Trophoblast cell (in vitro differentiated cells and primary cell): ENCODE measurements at regions not wholly inside any gene's neighbourhood (a gene's known extent, or its start where the extent isn't known, plus 50 kb on each side); places are given as distances from the start of the nearest gene placed in this dataset.
"Not testable (repeated sequence)": the region's sequence is repeated elsewhere in the genome, so short reads cannot be mapped to it uniquely, and the experiment has no call there.

Experiments used
- DNase-seq, 2 donors: peaks; one replicate each; pipeline ENCODE4 v3.0.0-alpha.2; 2016
- H2AFZ ChIP-seq: 2 replicates; pipeline ENCODE4 v1.6.1; 2013; ENCODE audit warnings: low read length, moderate library complexity, mild to moderate bottlenecking; ENCODE audit not compliant: insufficient read depth, poor library complexity
- H2AK5ac ChIP-seq: 2 replicates; pipeline ENCODE4 v1.6.1; 2013; ENCODE audit warnings: mild to moderate bottlenecking, low read length
- H2BK120ac ChIP-seq: 2 replicates; pipeline ENCODE4 v1.6.1; 2013; ENCODE audit warnings: low read length, mild to moderate bottlenecking, moderate library complexity; ENCODE audit not compliant: insufficient read depth, poor library complexity
- H2BK12ac ChIP-seq: 2 replicates; pipeline ENCODE4 v1.6.1; 2013; ENCODE audit warnings: mild to moderate bottlenecking, low read length, moderate library complexity
- H2BK5ac ChIP-seq: 2 replicates; pipeline ENCODE4 v1.6.1; 2013; ENCODE audit warnings: low read length, low read depth, moderate library complexity, mild to moderate bottlenecking; ENCODE audit not compliant: poor library complexity
- H3K14ac ChIP-seq: 2 replicates; pipeline ENCODE4 v1.6.1; 2013; ENCODE audit warnings: mild to moderate bottlenecking, low read length
- H3K18ac ChIP-seq: 2 replicates; pipeline ENCODE4 v1.6.1; 2013; ENCODE audit warnings: mild to moderate bottlenecking, low read length
- H3K23ac ChIP-seq: 2 replicates; pipeline ENCODE4 v1.6.1; 2013; ENCODE audit warnings: low read length
- H3K27ac ChIP-seq: 2 replicates; pipeline ENCODE4 v1.5.1; 2013; ENCODE audit warnings: low read depth, mild to moderate bottlenecking, inconsistent platforms, low read length, moderate library complexity
- H3K27me3 ChIP-seq: 2 replicates; pipeline ENCODE4 v1.6.1; 2013; ENCODE audit warnings: inconsistent platforms, mild to moderate bottlenecking, low read length, moderate library complexity; ENCODE audit not compliant: insufficient read depth
- H3K36me3 ChIP-seq, 2 experiments: 1 replicate in 1 of 2; 2 replicates in 1 of 2; pipeline ENCODE4 v1.6.1; 2013; ENCODE audit warnings: low read length in 2 of 2, mild to moderate bottlenecking in 2 of 2, moderate library complexity in 1 of 2; ENCODE audit not compliant: insufficient read depth in 2 of 2, control insufficient read depth in 1 of 2
- H3K4ac ChIP-seq: 2 replicates; pipeline ENCODE4 v1.6.1; 2013; ENCODE audit warnings: low read depth, mild to moderate bottlenecking, low read length, moderate library complexity
- H3K4me1 ChIP-seq, 2 experiments: 1 replicate in 1 of 2; 2 replicates in 1 of 2; pipeline ENCODE4 v1.6.1; 2013; ENCODE audit warnings: low read length in 2 of 2, mild to moderate bottlenecking in 2 of 2, moderate library complexity in 1 of 2; ENCODE audit not compliant: insufficient read depth in 2 of 2, control insufficient read depth in 1 of 2
- H3K4me2 ChIP-seq: 2 replicates; pipeline ENCODE4 v1.6.1; 2013; ENCODE audit warnings: inconsistent platforms, mild to moderate bottlenecking, low read length, moderate library complexity
- H3K4me3 ChIP-seq: 2 replicates; pipeline ENCODE4 v1.5.1; 2013; ENCODE audit warnings: mild to moderate bottlenecking, low read depth, low read length, inconsistent platforms
- H3K79me1 ChIP-seq: one replicate; pipeline ENCODE4 v1.6.1; 2013; ENCODE audit warnings: low read length
- H3K79me2 ChIP-seq: 2 replicates; pipeline ENCODE4 v1.6.1; 2013; ENCODE audit warnings: low read length, mild to moderate bottlenecking; ENCODE audit not compliant: control insufficient read depth, insufficient read depth, poor library complexity
- H3K9ac ChIP-seq: 2 replicates; pipeline ENCODE4 v1.6.1; 2013; ENCODE audit warnings: mild to moderate bottlenecking, low read length
- H3K9me3 ChIP-seq: 2 replicates; pipeline ENCODE4 v1.6.1; 2013; ENCODE audit warnings: low read depth, mild to moderate bottlenecking, control low read depth, inconsistent platforms, low read length; ENCODE audit not compliant: insufficient read depth
- H4K12ac ChIP-seq: 2 replicates; pipeline ENCODE4 v1.6.1; 2013; ENCODE audit warnings: low read depth, mild to moderate bottlenecking, low read length, moderate library complexity
- H4K8ac ChIP-seq: 2 replicates; pipeline ENCODE4 v1.6.1; 2013; ENCODE audit warnings: low read depth, mild to moderate bottlenecking, low read length, moderate library complexity
- H4K91ac ChIP-seq: one replicate; pipeline ENCODE4 v1.6.1; 2013; ENCODE audit warnings: low read depth, mild to moderate bottlenecking, low read length, moderate library complexity
- WGBS: extraction: QIAGEN DNeasy Blood & Tissue Kit; methylation state at CpG from one replicate; pipeline ENCODE4 v1.1.7; 2013; ENCODE audit warnings: missing lambda C conversion rate; ENCODE audit not compliant: insufficient read length, insufficient coverage; ENCODE audit errors: extremely low coverage; 5-methylcytosine and 5-hydroxymethylcytosine counted together

- H3K9ac ChIP-seq = no peak overlapping the region
- H3K79me2 ChIP-seq = no peaks in the 10 kb centered on the region
- no peak overlapping the region for H2BK12ac ChIP-seq
- H3K9me3 ChIP-seq = no peaks in the 10 kb centered on the region
- no peak overlapping the region for H3K23ac ChIP-seq
- no peak overlapping the region for H3K18ac ChIP-seq
- H3K27me3 ChIP-seq = no peaks in the 10 kb centered on the region
- H2AK5ac ChIP-seq = no peak overlapping the region
- no peak overlapping the region for H3K4me2 ChIP-seq
- no peak overlapping the region for H4K12ac ChIP-seq
- H3K4me1 ChIP-seq = no peaks in the 10 kb centered on the region
- no peak overlapping the region for H2AFZ ChIP-seq
- no peak overlapping the region for H3K14ac ChIP-seq
- H3K36me3 ChIP-seq = no peaks in the 10 kb centered on the region
- no peak overlapping the region for H4K8ac ChIP-seq
- H3K4me3 ChIP-seq = no peak overlapping the region
- no CpG with 5 or more reads among the region's 2 CpGs for WGBS
- no peak overlapping the region for H3K4ac ChIP-seq
- H2BK5ac ChIP-seq = no peak overlapping the region
- no peak overlapping the region for H2BK120ac ChIP-seq
- no peak overlapping the region for H3K27ac ChIP-seq
- H3K79me1 ChIP-seq = no peaks in the 10 kb centered on the region
- H4K91ac ChIP-seq = no peak overlapping the region
- DNase-seq = no peak
Measured at GRCh38 chr2:189236066-189236465, 56.5 kb upstream of the COL5A2 start.

- H4K91ac ChIP-seq = no peak overlapping the region
- no peak overlapping the region for H2AK5ac ChIP-seq
- no peak overlapping the region for H3K18ac ChIP-seq
- H3K4me2 ChIP-seq = no peak overlapping the region
- no peaks in the 10 kb centered on the region for H3K36me3 ChIP-seq
- no peak overlapping the region for H3K4me3 ChIP-seq
- no peak overlapping the region for H3K14ac ChIP-seq
- no peaks in the 10 kb centered on the region for H3K4me1 ChIP-seq
- H3K27ac ChIP-seq = no peak overlapping the region
- H3K9ac ChIP-seq = no peak overlapping the region
- no peak overlapping the region for H2BK12ac ChIP-seq
- no peaks in the 10 kb centered on the region for H3K79me2 ChIP-seq
- H4K12ac ChIP-seq = no peak overlapping the region
- no peak overlapping the region for H2AFZ ChIP-seq
- peaks cover 2% of the 10 kb centered on the region for H3K9me3 ChIP-seq
- H3K27me3 ChIP-seq = no peaks in the 10 kb centered on the region
- H3K4ac ChIP-seq = no peak overlapping the region
- no peak overlapping the region for H2BK5ac ChIP-seq
- H3K79me1 ChIP-seq = no peaks in the 10 kb centered on the region
- no peak for DNase-seq
- no peak overlapping the region for H2BK120ac ChIP-seq
- H4K8ac ChIP-seq = no peak overlapping the region
- H3K23ac ChIP-seq = no peak overlapping the region
Measured at GRCh38 chr2:189238903-189239302, 59.3 kb upstream of the COL5A2 start.

- H3K23ac ChIP-seq, H3K14ac ChIP-seq, H3K4me1 ChIP-seq, H2BK5ac ChIP-seq, H3K9me3 ChIP-seq, H3K9ac ChIP-seq, H3K4me2 ChIP-seq, H4K91ac ChIP-seq, H2AFZ ChIP-seq, H3K79me1 ChIP-seq, H2AK5ac ChIP-seq, H4K8ac ChIP-seq, H2BK12ac ChIP-seq, H3K79me2 ChIP-seq, H3K4ac ChIP-seq, H3K27me3 ChIP-seq, H3K27ac ChIP-seq, H2BK120ac ChIP-seq, H3K4me3 ChIP-seq, DNase-seq, H4K12ac ChIP-seq, H3K36me3 ChIP-seq, H3K18ac ChIP-seq: not testable (repeated sequence)
- WGBS = no CpG with 5 or more reads among the region's 1 CpG
Measured at GRCh38 chr2:189243843-189244242, 64.3 kb upstream of the COL5A2 start.

GRCh38 chr2:189247276-189247675 is 67.7 kb upstream of the COL5A2 start:
- H3K27me3 ChIP-seq = no peaks in the 10 kb centered on the region
- no peaks in the 10 kb centered on the region for H3K4me1 ChIP-seq
- no peak overlapping the region for H4K91ac ChIP-seq
- H2BK120ac ChIP-seq = no peak overlapping the region
- H3K79me1 ChIP-seq = no peaks in the 10 kb centered on the region
- no peak overlapping the region for H3K4ac ChIP-seq
- H2BK12ac ChIP-seq = no peak overlapping the region
- no peak for DNase-seq
- H3K14ac ChIP-seq = no peak overlapping the region
- H2AK5ac ChIP-seq = no peak overlapping the region
- H3K9ac ChIP-seq = no peak overlapping the region
- H2AFZ ChIP-seq = no peak overlapping the region
- H4K8ac ChIP-seq = no peak overlapping the region
- no peak overlapping the region for H3K27ac ChIP-seq
- no peaks in the 10 kb centered on the region for H3K36me3 ChIP-seq
- no peak overlapping the region for H3K4me3 ChIP-seq
- H4K12ac ChIP-seq = no peak overlapping the region
- H2BK5ac ChIP-seq = no peak overlapping the region
- H3K4me2 ChIP-seq = no peak overlapping the region
- H3K18ac ChIP-seq = no peak overlapping the region
- H3K9me3 ChIP-seq = peaks cover 2% of the 10 kb centered on the region
- H3K23ac ChIP-seq = no peak overlapping the region
- no CpG with 5 or more reads among the region's 1 CpG for WGBS
- H3K79me2 ChIP-seq = no peaks in the 10 kb centered on the region

GRCh38 chr2:189248141-189248540 is 68.6 kb upstream of the COL5A2 start:
- H2AFZ ChIP-seq = no peak overlapping the region
- H2BK120ac ChIP-seq = no peak overlapping the region
- no peak overlapping the region for H2AK5ac ChIP-seq
- H3K27ac ChIP-seq = no peak overlapping the region
- WGBS = no CpG with 5 or more reads among the region's 1 CpG
- no peak overlapping the region for H3K14ac ChIP-seq
- H4K8ac ChIP-seq = no peak overlapping the region
- no peaks in the 10 kb centered on the region for H3K79me1 ChIP-seq
- H3K4me1 ChIP-seq = no peaks in the 10 kb centered on the region
- no peak overlapping the region for H3K9ac ChIP-seq
- H3K9me3 ChIP-seq = peaks cover 2% of the 10 kb centered on the region
- H3K4me2 ChIP-seq = no peak overlapping the region
- no peak overlapping the region for H3K4ac ChIP-seq
- no peak overlapping the region for H4K91ac ChIP-seq
- no peak overlapping the region for H4K12ac ChIP-seq
- H3K18ac ChIP-seq = no peak overlapping the region
- H3K23ac ChIP-seq = no peak overlapping the region
- H3K36me3 ChIP-seq = no peaks in the 10 kb centered on the region
- H3K4me3 ChIP-seq = no peak overlapping the region
- no peak overlapping the region for H2BK5ac ChIP-seq
- H2BK12ac ChIP-seq = no peak overlapping the region
- H3K79me2 ChIP-seq = no peaks in the 10 kb centered on the region
- DNase-seq = no peak
- no peaks in the 10 kb centered on the region for H3K27me3 ChIP-seq
